A673 (cell line): ENCODE measurements at regions not wholly inside any gene's neighbourhood (a gene's known extent, or its start where the extent isn't known, plus 50 kb on each side); places are given as distances from the start of the nearest gene placed in this dataset.

Experiments used
- BruUV-seq: library from RNA; stranded (reverse); fragments of 400-500 nt; replicated peaks from 2 replicates; lab custom pipeline; 2021; lab: Mats Ljungman, UMichigan
- CTCF ChIA-PET: fragments of 300-600 bp; sonication (Branson Sonifier 250); formaldehyde crosslinking; loops from one replicate; lab custom pipeline; 2022; ENCODE audit warnings: antibody characterized with exemption; lab: Charles Lee
- POLR2A ChIA-PET: fragments of 300-600 bp; sonication (Branson Sonifier 250); formaldehyde crosslinking; loops from one replicate; lab custom pipeline; 2022; ENCODE audit warnings: antibody characterized with exemption; ENCODE audit not compliant: low non-redundant PET; lab: Charles Lee
- DNase-seq: peaks from one replicate; pipeline ENCODE4 v3.0.0-alpha.2; 2015; ENCODE audit warnings: low spot score
- H3K27ac ChIP-seq: fragments of 200-600 bp; sonication (generic); 2 replicates; pipeline ENCODE4 v1.5.1; 2016; ENCODE audit warnings: mixed run types, low read depth, mild to moderate bottlenecking, mixed read lengths, antibody characterized with exemption, low read length; ENCODE audit not compliant: poor library complexity, severe bottlenecking
- H3K27me3 ChIP-seq: fragments of 200-600 bp; sonication (generic); replicated peaks from 2 replicates; pipeline ENCODE4 v1.6.1; 2017; ENCODE audit warnings: mixed run types, low read depth, mild to moderate bottlenecking, mixed read lengths, antibody characterized with exemption, low read length; ENCODE audit not compliant: insufficient read depth, poor library complexity
- H3K36me3 ChIP-seq: fragments of 200-600 bp; sonication (generic); 2 replicates; pipeline ENCODE4 v1.6.1; 2016; ENCODE audit warnings: mixed run types, mild to moderate bottlenecking, mixed read lengths, antibody characterized with exemption, low read length; ENCODE audit not compliant: insufficient read depth, poor library complexity, severe bottlenecking
- H3K4me1 ChIP-seq: fragments of 200-600 bp; sonication (generic); 2 replicates; pipeline ENCODE4 v1.6.1; 2017; ENCODE audit warnings: mixed run types, mild to moderate bottlenecking, mixed read lengths, antibody characterized with exemption, low read length; ENCODE audit not compliant: insufficient read depth, poor library complexity, severe bottlenecking
- H3K4me3 ChIP-seq: fragments of 200-600 bp; sonication (generic); 2 replicates; pipeline ENCODE4 v1.5.1; 2016; ENCODE audit warnings: low read depth, mixed run types, mild to moderate bottlenecking, mixed read lengths, low read length; ENCODE audit not compliant: poor library complexity, severe bottlenecking
- H3K9me3 ChIP-seq: fragments of 200-600 bp; sonication (generic); 2 replicates; pipeline ENCODE4 v1.6.1; 2016; ENCODE audit warnings: mixed run types, low read depth, mild to moderate bottlenecking, mixed read lengths, antibody characterized with exemption, low read length; ENCODE audit not compliant: poor library complexity, severe bottlenecking
- EZH2 ChIP-seq: fragments of 200-600 bp; sonication (generic); IDR thresholded peaks from 2 replicates; pipeline ENCODE4 v1.6.1; 2017; ENCODE audit warnings: borderline replicate concordance, low read depth, mild to moderate bottlenecking, mixed read lengths, antibody characterized with exemption, low read length; ENCODE audit not compliant: poor library complexity, severe bottlenecking
- intact Hi-C: fragments of 100-400 bp; cut with micrococcal nuclease; formaldehyde crosslinking; loops from one replicate; pipeline ENCODE4 v1.10.0; 2022; ENCODE audit not compliant: unreplicated experiment
- TF ChIP-seq, protein P1 (sequence below): fragments of 300-800, 200-600 bp; sonication (generic); conservative IDR thresholded peaks from 2 replicates; pipeline ENCODE4 v1.5.1; 2017; ENCODE audit warnings: low read depth, mild to moderate bottlenecking, antibody characterized with exemption, low read length, moderate library complexity, mixed read lengths

DNA sequence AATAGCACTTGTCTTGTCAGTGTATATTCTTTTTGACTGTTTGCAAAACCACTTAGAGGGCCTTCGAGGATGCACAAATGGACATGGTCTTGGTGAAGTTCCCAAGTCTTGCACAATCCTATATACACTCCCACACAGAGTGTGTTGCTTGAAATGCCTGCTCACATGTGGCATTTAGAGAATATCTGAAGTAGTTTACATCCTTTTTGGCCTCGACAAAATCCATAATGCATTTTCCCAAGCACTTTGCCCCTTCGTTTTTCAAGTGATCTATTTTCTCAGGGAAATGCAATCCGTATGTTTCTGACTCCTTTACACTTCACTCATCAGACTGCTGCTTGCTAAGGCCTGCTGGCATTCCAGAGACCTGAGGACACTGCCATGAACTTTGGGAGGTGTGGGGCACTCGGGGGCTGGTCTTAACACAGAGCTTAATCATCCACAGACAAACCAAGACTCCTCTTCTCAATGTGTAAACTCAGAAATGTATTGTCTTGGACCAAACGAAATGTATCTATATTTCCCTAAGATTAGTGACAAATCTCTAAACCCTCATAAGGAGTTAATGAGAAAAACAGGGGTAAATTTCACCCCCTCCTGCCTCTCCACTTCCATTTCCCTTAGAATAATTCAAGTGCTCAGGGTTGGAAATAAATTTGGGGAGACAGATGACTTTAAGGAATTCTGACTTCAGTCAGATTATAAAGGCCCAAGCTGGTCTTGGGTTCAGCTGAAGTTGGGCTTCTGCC is 219.3 kb upstream of the APCDD1 start:
- Histone ChIP-seq H3K27ac (no peak overlapping the region), H3K36me3 (no peaks in the 10 kb centered on the region), H3K27me3 (no peaks in the 10 kb centered on the region), H3K4me3 (no peak overlapping the region), H3K9me3 (peaks cover 3% of the 10 kb centered on the region), H3K4me1 (peaks cover 27% of the 10 kb centered on the region)
- CTCF ChIA-PET = no interaction called here
- no peak for TF ChIP-seq EZH2
- TF ChIP-seq, protein P1, sequence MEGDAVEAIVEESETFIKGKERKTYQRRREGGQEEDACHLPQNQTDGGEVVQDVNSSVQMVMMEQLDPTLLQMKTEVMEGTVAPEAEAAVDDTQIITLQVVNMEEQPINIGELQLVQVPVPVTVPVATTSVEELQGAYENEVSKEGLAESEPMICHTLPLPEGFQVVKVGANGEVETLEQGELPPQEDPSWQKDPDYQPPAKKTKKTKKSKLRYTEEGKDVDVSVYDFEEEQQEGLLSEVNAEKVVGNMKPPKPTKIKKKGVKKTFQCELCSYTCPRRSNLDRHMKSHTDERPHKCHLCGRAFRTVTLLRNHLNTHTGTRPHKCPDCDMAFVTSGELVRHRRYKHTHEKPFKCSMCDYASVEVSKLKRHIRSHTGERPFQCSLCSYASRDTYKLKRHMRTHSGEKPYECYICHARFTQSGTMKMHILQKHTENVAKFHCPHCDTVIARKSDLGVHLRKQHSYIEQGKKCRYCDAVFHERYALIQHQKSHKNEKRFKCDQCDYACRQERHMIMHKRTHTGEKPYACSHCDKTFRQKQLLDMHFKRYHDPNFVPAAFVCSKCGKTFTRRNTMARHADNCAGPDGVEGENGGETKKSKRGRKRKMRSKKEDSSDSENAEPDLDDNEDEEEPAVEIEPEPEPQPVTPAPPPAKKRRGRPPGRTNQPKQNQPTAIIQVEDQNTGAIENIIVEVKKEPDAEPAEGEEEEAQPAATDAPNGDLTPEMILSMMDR = no peak
- DNase-seq = no peak
- BruUV-seq = no TSS peak
- intact Hi-C loops = no loop called here
- POLR2A ChIA-PET = no interaction called here

DNA sequence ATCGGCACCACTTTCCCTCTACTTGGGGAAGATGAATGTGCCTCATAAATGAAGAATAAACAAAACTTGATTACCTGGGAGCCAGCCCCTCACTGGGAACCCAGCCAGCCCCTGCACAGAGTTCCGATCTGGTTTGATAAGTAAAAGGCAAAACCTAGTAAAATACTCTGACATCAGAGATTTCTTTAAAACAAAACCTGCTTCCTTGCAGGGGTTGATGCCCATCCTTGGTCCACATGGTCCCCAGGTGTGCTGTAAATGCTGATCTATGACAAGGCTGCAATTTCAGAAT is 218.8 kb upstream of the APCDD1 start:
- ChIA-PET CTCF (no interaction called here), POLR2A (no interaction called here)
- DNase-seq = no peak
- no peaks in the 10 kb centered on the region for H3K27me3 ChIP-seq
- no peaks in the 10 kb centered on the region for H3K9me3 ChIP-seq
- no peaks in the 10 kb centered on the region for H3K36me3 ChIP-seq
- intact Hi-C loops = no loop called here
- TF ChIP-seq, protein P1 = no peak
- no peak for TF ChIP-seq EZH2
- no TSS peak for BruUV-seq
- H3K4me3 ChIP-seq = no peak overlapping the region
- peaks cover 33% of the 10 kb centered on the region for H3K4me1 ChIP-seq
- H3K27ac ChIP-seq = no peak overlapping the region

DNA sequence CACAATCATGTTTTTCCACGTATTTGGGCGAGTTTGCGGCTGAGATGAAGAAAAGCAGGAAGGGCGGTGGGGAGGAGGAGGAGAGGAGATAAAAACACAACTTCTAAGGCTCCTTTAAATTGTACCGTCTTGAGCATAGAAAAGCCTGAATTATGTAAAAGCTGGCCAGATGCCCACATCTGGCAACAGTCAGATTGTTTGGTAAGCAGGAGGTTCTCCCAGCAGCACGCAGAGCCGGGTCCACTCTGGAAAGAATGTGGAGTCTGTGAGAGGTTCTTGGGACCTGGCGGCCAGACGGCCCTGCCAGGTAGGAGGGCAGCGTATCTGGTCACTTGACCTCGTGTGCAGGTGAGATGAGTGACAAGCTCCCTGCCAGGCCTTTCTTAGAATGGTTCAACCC is 215.3 kb upstream of the APCDD1 start:
- TF ChIP-seq, protein P1 = no peak
- no peak for TF ChIP-seq EZH2
- no peaks in the 10 kb centered on the region for H3K9me3 ChIP-seq
- no peaks in the 10 kb centered on the region for H3K27me3 ChIP-seq
- BruUV-seq = no TSS peak
- no peak overlapping the region for H3K4me3 ChIP-seq
- no peak overlapping the region for H3K27ac ChIP-seq
- POLR2A ChIA-PET = no interaction called here
- CTCF ChIA-PET = no interaction called here
- intact Hi-C loops = no loop called here
- no peaks in the 10 kb centered on the region for H3K36me3 ChIP-seq
- peak; percentile 58 for DNase-seq
- peaks cover 38% of the 10 kb centered on the region for H3K4me1 ChIP-seq
